GM12875 (cell line): ENCODE measurements at regions not wholly inside any gene's neighbourhood (a gene's known extent, or its start where the extent isn't known, plus 50 kb on each side); places are given as distances from the start of the nearest gene placed in this dataset.

ENCODE experiments used
- H3K4me3 ChIP-seq: one replicate; pipeline ENCODE4 v1.5.1; 2011; ENCODE audit warnings: low read depth, low read length, control low read depth
- TF ChIP-seq, protein P1 (sequence below): IDR thresholded peaks from 2 replicates; pipeline ENCODE4 v1.5.1; 2011; ENCODE audit warnings: low read depth, mild to moderate bottlenecking, control low read depth, inconsistent platforms, low read length, moderate library complexity, borderline replicate concordance; ENCODE audit not compliant: insufficient read depth

DNA sequence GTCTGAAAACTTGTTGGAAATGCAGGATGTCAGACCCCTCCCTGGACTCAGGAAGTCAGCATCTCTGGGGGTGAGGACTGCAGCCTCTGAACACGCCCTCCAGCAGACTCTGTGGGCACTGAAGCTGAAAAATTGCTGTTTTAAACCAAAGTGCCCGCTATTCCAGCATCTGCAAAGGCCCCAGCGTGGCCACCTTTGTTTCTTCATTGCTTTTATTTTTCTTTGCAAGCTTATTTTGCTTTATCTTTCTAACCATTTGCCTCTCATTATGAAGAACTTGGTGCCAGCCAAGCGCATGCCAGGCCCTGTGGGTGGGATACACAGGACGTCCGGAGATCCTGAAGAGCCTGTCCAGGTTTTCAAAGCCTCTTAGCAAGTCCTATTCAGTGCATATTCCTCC, 203.9 kb upstream of the CST7 start:
- no peak overlapping the region for H3K4me3 ChIP-seq
- TF ChIP-seq, protein P1, sequence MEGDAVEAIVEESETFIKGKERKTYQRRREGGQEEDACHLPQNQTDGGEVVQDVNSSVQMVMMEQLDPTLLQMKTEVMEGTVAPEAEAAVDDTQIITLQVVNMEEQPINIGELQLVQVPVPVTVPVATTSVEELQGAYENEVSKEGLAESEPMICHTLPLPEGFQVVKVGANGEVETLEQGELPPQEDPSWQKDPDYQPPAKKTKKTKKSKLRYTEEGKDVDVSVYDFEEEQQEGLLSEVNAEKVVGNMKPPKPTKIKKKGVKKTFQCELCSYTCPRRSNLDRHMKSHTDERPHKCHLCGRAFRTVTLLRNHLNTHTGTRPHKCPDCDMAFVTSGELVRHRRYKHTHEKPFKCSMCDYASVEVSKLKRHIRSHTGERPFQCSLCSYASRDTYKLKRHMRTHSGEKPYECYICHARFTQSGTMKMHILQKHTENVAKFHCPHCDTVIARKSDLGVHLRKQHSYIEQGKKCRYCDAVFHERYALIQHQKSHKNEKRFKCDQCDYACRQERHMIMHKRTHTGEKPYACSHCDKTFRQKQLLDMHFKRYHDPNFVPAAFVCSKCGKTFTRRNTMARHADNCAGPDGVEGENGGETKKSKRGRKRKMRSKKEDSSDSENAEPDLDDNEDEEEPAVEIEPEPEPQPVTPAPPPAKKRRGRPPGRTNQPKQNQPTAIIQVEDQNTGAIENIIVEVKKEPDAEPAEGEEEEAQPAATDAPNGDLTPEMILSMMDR, result no peak

DNA sequence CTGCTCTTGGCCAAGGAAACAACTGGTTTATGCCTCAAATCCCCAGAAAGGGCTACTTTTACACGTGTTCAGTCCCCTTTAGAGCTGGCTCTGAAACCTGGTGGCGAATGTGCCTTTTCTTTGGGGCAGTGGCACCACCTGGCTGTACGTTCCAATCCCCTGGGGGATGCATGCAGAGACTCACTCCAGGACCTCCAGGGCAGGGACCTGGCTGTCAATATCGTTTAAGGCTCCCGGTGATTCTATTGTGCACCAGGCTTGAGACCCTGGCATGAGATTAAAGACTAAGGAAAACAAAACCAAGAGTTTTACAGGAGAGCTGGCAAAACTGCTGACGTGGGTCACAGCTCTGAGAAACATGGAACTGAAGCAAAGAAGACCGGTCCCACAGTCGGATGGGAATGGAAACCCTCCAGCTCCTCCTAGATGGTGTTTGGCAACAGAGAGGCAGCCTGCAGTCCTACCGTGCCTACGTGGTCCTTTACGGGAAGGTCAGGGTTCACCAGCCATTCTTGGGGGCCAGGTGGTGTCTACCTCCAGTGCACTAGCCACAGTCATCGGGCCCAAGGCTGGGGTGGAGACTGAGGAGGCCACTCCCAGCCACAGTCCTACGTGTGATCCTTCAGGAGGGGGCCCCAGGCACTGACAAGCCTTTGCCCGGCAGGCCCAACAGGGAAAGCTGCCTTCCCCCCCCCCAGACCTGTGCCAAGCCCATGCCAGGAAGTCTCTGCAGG, 203.3 kb upstream of the CST7 start:
- TF ChIP-seq, protein P1, result no peak
- no peak overlapping the region for H3K4me3 ChIP-seq

DNA sequence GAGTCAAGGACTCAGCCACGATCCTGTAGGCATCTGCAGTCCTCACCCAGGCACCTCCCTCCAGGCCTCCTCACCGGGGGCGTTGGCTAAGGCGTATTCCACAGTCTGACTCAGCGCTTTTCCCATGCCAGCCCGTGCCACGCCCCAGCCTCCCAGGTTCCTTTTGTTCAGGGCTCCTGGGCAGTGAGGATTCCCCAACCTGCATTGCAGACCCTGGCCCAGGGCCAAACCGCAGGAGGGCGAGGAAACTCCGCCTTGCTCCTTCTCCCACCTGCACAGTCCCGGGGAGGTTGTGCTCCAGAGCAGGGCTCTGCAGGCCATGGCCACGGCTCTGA, 202.8 kb upstream of the CST7 start:
- no peak overlapping the region for H3K4me3 ChIP-seq
- TF ChIP-seq, protein P1, result no peak

DNA sequence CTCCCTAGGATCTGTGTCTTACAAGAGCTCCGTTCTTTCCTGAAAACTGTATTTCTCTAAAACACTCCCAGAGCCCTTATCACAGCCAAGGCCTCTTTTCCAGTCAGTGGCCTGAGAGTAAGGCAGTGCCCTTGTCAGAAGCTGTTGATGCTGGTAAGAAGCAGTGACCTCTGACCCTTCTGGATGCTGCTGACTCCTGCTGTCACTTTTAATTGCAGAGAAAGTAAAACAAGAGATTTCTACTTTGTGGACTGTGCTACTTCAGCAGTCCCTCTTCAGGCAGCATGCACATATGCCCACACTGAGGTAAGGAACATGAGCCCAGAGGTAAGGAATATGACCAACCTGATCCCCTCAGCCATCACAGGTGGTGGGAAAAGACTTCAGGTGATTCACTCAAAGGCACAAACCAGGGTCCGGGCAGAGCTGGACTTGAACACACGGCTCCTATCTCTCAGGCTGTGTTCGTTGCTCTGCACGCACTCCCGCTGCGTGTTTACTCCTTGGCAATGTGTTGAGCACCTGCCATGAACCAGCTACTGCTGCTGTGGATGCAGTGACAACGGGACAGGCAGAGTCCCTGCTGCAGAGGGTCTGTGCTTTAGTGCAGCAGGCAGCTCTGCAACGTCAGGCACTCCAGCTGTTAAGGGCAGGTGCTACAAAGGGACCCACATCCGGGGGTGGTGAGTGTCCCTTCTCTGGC, 201.9 kb upstream of the CST7 start:
- no peak overlapping the region for H3K4me3 ChIP-seq
- TF ChIP-seq, protein P1, result no peak

DNA sequence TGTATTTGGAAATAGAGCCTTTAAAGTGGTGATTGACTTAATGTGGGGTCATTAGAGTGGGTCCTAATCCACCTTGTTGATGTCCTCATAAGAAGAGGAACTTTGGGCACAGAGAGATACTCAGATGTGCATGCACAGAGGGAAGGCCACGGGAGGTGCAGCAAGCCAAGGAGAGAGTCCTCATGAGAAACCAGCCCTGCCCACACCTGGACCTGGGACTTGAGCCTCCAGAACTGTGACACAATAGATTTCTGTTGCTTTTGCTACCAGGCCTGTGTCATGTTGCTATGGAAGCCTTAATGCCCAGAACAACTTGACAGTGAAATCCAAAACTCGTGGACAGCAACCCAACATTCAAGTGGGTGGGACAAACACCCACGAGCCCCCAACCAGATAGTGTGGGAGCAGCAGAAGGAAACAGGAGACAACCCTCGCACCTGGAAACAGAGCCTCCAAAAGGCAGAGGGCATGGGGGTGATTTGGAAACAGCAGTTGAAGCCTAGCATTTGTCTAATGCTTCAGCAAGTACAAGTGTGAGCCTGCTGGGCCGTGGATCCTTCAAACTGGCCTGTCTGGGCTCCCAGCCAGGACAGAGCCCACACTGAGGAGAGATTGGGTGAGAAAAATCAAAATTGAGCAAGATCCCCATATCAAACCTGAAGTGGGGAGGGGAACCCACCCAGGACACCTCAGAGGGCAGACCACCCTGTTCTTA, 201.0 kb upstream of the CST7 start:
- TF ChIP-seq, protein P1, result no peak
- no peak overlapping the region for H3K4me3 ChIP-seq

DNA sequence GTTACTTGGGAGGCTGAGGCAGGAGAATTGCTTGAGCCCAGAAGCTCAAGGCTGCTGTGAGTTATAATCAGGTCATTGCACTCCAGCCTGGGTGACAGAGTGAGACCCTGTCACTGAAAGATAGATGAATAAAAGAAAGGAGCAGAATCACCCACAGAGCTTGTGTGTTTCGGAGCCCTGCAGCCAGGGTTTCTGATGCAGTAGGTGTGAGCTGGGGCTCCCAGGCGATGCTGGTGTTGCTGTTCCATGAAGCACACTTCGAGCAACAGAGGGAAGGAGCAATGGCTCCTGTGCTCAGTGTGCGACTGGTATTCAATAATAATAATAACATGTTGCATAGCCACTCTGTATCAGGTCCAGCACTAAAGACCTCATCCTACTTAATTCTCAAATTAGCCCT, 197.5 kb upstream of the CST7 start:
- TF ChIP-seq, protein P1, result no peak
- no peak overlapping the region for H3K4me3 ChIP-seq

DNA sequence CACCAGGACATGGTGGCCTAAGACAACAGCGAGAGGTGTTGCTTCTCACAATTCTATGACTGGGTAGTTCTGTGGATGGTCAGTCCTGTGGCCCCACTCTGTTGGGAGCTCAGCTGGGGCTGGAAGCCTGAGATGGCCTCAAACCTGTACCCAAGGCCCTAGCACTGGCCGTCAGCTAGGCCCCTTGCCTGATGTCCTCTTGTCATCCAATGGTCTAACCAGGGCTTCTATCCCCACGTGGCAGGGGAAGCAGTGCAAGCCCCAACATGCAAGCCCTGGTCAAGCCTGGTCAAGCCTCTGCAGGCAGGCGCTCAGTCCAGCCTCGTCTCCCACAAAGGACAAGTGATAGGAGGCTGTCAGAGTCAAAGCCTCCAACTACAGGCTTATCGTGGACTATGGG, 196.5 kb upstream of the CST7 start:
- no peak overlapping the region for H3K4me3 ChIP-seq
- TF ChIP-seq, protein P1, result no peak
